PC-9 (cell line): ENCODE measurements at regions not wholly inside any gene's neighbourhood (a gene's known extent, or its start where the extent isn't known, plus 50 kb on each side); places are given as distances from the start of the nearest gene placed in this dataset.

Experiments
- EZH2 ChIP-seq: fragments of 200-600 bp; sonication (generic); IDR thresholded peaks from 2 replicates; pipeline ENCODE4 v1.8.0; 2017; ENCODE audit warnings: antibody characterized with exemption, low read depth
- TF ChIP-seq, protein P1 (sequence below): fragments of 200-600 bp; sonication (generic); conservative IDR thresholded peaks from 2 replicates; pipeline ENCODE4 v1.6.1; 2017; ENCODE audit warnings: mixed run types, antibody characterized with exemption, mild to moderate bottlenecking, moderate library complexity

- TF ChIP-seq, protein P1, sequence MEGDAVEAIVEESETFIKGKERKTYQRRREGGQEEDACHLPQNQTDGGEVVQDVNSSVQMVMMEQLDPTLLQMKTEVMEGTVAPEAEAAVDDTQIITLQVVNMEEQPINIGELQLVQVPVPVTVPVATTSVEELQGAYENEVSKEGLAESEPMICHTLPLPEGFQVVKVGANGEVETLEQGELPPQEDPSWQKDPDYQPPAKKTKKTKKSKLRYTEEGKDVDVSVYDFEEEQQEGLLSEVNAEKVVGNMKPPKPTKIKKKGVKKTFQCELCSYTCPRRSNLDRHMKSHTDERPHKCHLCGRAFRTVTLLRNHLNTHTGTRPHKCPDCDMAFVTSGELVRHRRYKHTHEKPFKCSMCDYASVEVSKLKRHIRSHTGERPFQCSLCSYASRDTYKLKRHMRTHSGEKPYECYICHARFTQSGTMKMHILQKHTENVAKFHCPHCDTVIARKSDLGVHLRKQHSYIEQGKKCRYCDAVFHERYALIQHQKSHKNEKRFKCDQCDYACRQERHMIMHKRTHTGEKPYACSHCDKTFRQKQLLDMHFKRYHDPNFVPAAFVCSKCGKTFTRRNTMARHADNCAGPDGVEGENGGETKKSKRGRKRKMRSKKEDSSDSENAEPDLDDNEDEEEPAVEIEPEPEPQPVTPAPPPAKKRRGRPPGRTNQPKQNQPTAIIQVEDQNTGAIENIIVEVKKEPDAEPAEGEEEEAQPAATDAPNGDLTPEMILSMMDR: no peak
- TF ChIP-seq EZH2: no peak
Observed at GRCh38 chr6:4296552-4296951, 161.2 kb upstream of the ECI2 start.
